Activated CD4-positive, alpha-beta T cell treated with anti-CD3 and anti-CD28 coated beads, Interleukin-2, amount 50 U/mL, for 4 hours (primary cell): ENCODE measurements at regions not wholly inside any gene's neighbourhood (a gene's known extent, or its start where the extent isn't known, plus 50 kb on each side); places are given as distances from the start of the nearest gene placed in this dataset.
"Not testable (repeated sequence)": the region's sequence is repeated elsewhere in the genome, so short reads cannot be mapped to it uniquely, and the experiment has no call there.

Experiments used
- DNase-seq, 2 experiments: peaks; one replicate each; pipeline ENCODE4 v3.0.0-alpha.2; 2020

DNA sequence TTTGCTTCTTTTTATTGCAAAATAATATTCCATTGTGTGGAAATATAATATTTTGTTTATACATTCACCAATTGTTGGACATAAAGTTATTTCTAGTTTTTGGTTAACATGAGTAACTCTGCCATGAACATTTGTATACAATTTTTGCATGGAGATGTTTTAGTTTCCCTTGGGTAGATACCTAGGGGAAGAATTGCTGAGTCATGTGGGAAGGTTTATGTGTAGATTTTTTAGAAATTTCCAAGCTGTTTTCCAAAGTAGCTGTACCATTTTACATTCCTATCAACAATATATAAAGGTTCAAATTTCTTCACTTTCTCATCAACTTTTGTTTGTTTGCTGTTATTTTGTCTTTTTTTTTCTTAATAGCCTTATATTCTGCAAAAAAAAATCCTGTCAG, 664.7 kb upstream of the FBXO33 start:
- DNase-seq: no peak

DNA sequence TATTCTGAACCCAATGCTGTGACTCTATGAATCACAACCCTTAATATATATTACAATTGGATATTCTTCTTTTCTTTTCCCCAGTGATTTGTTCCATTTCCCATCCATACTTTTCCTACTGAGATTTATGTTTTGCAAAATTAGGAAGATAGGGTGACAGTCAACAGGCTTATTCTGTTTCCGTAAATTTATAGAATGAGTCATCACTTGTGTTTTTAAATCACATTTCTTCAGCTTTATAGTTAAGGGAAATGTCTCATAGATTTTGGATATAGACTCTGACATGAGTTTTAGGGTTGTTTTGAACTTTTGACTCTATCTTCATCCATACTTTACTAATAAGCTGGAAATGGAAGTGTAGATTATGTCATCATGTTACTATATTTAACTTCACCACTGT, 661.6 kb upstream of the FBXO33 start:
- DNase-seq: no peak

DNA sequence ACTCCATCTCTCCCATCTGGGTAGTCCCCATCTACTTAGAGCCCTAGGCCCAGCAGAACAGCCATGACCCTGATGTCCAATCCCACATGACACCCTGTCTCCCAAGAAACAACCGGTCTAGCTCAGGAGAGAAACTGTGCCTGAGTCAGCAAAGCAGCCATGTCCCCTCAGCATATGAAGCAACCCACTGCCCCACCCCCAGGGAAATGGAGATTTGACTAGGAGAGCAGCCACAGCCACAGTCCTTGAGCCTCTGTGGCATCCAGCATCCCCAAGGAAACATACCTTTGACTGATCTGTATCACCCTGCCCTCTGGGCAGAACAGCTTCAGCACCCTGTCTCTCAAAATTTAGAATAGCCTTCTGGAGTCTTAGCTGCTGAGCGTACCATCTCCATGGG, 641.9 kb upstream of the FBXO33 start:
- DNase-seq: no peak

DNA sequence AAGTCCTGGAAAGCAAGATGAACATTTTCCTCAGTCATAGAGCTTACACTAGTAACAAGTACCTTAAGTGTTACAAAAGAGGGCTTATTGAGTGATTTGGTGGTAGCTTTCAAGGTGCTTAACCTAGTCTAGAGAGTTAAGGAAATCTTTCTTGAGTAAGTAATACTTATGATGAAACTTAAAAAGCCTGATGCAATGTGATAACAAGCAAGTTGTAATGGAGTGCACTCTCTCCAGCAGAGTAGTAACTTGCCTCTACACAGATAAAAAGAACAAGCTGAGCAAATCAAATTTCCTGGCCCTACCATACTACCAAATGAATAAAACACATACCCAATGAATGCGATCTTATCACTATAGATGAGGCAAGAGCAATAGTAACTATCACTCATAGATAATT, 639.9 kb upstream of the FBXO33 start:
- DNase-seq: no peak

DNA sequence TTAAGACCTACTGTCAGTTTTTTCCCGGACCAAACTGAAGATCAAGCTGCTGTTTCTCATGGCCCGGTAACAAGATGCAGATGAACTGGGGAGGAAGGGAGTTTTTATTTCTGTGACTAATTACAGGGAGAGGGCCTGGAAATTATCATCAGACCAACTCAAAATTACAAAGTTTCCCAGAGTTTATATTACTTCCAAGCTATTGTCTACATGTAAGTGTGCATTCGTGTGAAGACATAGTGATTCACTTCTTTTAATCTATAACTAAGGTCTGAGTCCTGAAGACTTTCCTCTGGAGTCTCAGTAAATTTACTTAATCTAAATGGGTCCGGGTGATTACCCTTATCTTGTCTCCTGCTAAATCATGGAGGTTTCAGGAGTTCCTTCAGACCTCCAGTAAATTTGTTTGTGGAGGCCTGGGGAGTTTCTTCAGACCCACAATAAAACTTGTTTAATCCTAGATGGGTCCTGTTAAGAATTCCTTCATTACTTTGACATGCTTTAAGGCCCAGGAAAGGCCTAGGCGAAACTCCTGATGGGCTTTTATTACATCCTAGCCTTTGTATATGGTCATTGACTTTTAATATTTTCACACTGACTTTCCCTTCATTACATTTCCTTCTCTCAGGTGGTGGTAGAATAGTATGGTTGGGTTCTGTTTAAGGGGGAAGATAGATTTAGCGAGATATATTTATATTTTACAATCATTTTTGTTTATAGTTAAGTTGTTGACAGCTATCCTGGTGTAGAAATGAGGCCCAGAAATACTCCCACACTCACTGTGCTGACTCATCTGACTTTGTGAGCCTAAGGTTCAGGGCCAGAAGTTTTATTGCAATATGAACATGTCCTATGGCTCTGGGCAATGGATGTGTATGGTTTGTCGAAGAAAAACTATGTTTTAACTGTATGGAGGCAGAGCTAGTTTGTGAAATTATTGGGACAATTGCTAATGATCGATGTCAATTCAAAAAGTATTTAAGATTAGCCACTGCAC, 627.0 kb upstream of the FBXO33 start:
- DNase-seq: no peak

DNA sequence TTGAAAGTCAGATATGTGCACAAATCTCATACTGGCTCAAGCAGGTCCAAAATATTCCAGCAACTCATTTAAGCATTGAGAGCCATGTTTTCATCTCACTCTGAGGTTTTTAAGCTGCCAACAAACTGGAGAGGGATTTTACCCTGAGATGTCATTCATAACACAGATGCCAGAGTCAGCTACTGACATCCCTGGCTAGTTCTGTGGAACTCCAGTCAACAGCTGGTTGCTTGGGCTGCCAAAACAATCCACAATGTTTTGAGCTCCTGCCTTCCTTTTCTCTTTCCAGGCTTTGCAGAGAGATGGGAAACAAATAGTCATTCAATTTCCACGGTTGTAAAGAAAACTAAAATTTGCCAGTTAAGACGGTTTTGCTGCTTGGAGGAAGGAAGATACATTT, 621.2 kb upstream of the FBXO33 start:
- DNase-seq: no peak

DNA sequence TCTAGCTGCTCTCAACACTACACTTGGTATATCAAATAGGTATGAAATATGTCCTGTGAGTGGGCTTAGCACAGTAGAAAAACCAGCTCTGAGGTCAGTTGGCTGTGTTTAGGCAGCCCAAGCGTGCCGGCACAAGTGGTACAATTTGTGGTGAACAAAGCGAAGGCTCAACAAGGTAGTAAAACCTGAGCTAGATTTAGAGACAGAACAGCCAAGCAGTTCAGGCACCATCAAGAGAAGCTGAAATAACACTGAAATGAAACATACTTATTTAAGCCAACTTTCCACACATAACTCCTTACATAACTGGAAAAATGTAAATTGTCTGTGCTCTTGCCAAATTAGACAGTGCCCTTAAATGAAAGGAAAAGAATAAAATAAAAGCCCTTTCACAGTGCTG, 596.8 kb upstream of the FBXO33 start:
- DNase-seq: no peak

DNA sequence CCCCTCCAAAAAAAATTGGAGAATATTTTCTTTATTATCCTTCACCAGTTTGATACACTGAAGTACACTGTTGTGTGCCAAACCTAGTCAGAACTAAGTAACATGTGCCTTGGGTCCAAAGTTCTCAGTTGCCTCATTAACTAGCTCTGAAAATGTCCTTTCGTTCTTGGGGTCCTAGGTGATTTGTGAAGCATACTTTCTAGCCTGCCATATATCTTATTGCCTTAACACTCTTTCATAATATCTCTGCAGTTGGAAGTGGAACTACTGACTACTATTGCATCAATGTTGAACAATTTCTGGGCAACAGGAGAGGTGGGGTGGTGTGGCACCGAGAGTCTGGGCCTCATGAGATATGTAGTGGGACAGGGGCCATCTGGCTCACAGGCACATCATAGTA, 592.9 kb upstream of the FBXO33 start:
- no peak for DNase-seq

DNA sequence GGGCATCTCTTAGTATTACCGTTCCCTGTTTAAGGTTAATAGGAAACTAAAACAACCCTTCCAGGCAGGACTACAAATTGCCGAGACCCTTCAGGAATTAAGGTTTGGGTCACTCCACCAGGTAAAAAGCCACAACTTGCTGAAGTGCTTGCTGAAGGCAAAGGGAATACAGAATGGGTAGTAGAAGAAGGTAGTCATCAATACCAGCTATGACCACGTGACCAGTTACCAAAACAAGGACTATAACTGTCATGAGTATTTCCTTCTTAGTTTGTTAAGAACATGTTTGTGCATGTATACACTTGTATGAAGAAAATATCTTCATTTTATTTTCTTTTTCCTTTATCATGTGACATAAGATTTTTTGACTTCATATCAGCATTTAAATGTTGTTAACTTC, 578.7 kb upstream of the FBXO33 start:
- no peak for DNase-seq

DNA sequence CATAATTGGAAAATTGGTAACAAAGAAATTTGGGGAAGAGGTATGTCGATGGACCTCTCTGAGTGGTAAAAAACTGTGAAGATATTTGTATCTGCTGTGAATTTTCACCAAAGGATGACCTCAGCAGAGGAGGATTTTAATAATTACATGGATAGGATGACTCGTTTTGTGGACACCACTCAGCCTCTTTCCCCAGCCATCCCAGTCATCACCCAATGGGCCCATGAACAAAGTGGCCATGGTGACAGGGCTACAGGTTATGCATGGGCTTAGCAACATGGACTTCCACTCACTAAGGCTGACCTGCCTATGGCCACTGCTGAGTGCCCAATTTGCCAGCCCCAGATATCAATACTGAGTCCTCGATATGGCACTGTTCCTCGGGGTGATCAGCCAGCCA, 577.5 kb upstream of the FBXO33 start:
- no peak for DNase-seq

DNA sequence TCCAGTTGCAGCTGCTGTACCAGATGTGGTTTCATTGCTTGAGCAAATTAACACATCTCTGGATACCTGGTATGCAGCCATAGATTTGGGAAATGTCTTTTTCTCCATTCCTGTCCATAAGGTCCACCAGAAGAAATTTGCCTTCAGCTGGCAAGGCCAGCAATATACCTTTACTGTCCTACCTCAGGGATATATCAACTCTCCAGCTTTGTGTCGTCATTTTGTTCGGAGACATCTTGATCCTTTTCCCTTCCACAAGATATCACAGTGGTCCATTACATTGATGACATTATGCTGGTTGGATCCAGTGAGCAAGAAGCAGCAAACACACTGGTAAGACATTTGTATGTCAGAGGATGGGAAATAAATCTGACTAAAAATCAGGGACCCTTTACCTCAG, 576.1 kb upstream of the FBXO33 start:
- not testable (repeated sequence) for DNase-seq

DNA sequence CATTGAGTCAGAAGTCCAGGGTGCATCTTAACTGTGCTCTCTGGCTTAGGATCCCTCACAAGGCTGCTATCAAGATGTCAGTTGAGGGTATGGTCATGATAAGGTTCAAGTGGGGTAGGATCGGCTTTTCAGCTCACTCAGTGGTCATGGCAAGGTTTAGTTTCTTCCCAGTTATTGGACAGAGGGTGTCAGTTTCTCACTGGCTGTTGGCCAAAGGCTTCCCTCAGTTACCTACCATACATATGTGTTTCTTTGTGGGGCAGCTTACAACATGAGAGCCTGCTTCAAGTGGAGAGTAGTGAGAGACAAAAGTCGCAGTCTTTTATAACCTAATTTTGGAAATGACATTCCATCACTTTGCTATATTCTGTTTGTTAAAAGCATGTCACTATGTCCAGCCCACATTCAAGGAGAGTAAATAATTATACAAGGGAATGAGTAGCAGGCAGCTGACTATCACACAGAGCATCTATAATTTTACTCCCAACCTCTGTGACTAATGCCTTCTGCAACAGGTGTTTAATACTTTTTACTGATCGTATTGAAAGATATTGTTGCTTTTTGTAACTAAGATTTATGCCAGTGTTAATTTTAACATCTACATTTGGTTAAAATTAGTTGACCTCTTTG, 572.8 kb upstream of the FBXO33 start:
- DNase-seq: no peak

DNA sequence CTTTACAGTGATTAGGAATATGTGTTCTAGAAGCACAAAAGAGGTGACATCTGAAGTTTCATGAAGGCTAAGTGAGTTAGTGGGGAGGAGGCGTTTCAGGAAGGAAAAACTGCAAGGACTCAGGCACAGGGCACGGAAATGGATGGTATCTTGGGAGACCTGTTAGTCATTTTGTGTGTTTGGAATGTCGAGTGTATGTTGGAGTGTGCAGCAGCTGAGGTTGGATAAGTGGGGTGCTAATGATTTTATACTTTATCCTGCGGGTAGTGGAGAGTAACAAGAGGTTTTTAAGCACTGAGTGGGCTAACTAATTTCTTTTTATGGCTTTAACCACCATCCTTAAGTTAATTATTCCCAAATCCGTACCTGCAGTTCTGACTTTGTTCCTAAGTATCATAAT, 571.5 kb upstream of the FBXO33 start:
- DNase-seq: no peak

DNA sequence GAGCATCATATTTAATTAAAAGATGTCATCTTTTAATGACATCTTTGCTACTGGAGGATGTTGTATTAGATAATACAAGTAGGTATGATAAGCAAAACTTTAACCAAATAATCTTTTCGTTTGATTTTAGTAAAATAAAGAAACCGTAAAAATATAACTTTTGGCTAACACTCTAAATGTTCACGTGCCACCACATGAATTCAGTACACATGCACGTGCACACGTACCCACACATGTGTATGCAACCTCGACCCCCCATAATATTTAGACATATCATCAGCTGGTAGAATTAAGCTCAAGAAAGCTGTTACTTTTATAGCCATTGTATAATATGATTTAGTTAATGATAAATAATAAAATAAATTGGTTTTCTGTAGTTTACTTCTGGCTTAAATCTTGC, 566.6 kb upstream of the FBXO33 start:
- no peak for DNase-seq

DNA sequence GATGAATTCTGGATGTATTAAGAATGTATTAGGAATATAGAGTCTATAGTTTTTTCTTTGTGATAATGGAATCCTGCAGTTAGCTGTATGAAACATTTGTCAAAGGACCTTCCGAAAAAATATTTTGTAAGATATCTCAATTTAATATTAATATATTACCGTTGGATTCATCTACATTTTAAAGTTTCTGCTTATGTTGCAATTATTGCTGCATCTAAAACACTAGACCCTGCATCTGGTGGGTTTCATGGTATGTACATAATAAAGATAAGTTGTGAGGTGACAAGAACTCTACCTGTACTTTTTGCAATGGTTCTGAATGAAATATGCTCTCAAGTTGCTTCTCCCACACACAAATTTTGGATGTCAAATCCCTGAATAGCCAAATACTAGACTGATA, 565.9 kb upstream of the FBXO33 start:
- no peak for DNase-seq

DNA sequence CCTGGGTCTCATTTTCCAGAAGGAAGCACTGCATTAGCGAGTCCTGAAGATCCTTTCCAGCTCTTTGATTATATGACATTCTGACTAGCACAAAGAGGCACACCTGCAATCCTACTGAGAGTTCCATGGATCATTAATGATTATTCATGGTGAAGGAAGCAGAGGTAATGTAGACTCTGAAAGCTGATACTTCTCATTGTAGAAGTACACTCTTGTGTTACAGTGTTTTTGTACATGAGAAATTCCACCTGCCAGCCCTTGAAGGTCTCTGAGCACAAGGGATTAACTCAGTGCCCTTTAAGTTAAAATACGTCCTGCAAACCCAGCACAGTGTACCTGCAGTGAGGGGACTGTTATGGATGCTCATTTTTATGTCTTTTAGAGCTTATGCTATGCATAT, 558.8 kb upstream of the FBXO33 start:
- DNase-seq: no peak

DNA sequence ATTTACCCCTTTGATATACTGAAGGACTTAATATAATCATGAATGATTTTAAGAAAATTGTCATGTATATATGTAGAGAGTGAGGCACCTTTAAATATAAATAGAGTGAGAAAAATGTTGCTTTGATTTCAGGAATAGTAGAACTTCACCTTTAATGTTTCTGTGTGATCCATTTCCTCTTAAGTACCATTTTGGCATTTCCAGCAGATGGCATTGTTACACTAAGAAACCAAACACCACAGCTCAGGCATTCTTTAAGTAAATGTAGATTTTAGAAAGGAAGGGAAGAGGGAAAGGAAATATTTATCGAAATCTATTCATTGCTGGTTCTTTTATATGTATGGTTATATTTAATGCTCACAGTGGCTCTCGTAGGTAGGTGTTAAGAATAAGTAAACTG, 556.7 kb upstream of the FBXO33 start:
- no peak for DNase-seq

DNA sequence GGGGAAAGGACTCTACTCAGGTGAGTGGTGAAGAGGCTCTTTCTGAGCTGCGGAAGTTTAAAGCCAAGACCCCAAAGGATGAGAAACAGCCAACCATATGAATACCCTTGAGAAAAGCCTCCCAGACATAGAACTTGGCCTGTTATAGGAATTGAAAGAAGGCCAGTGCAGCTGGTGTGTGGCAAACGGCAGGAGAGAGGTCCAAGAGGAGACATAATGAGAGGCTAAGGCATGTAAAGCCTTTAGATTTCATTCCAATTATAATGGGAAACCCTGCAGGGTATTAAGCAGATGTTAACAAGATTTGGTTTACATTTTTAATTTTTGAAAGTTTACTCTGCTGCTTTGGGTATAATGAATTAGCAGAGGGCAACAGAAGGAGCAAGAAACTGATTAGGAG, 552.1 kb upstream of the FBXO33 start:
- no peak for DNase-seq

DNA sequence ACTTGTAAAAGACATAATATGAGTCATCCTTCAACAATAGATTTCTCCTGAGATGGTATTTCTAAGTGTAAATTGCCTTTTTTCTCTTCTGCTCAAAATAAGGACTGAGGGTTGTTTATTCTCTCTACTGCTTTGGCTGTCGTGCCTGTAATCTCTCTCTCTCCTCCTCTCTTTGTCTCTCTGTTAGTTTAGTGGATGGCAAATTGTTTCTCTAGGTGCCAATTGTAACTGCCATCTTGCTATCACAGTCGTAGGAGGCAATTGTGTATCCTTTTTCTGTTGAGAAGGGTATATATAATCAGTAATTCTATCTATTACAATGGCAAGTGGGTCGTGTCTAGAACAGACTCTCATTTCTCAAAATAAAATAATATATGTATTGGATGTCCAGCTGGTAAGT, 545.0 kb upstream of the FBXO33 start:
- DNase-seq: no peak

DNA sequence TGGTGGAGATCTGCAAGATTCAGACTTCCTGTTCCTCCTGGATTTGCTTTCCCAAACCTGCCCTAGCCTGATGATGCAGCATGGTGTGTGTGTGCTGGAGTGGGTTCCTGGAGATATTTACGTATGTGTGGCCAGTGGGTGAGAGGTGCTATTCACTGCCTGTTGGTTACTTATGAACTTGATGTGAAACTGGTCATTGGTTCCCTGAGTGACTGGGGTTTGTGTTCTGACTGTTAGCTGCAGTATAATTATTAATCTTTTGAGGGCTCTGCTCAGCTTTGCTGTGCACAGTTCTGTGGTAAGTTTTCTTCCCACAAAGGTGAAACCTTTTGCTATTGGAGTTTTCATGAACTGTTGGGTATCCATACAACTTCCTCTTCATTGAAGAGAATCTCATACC, 541.8 kb upstream of the FBXO33 start:
- DNase-seq: no peak

DNA sequence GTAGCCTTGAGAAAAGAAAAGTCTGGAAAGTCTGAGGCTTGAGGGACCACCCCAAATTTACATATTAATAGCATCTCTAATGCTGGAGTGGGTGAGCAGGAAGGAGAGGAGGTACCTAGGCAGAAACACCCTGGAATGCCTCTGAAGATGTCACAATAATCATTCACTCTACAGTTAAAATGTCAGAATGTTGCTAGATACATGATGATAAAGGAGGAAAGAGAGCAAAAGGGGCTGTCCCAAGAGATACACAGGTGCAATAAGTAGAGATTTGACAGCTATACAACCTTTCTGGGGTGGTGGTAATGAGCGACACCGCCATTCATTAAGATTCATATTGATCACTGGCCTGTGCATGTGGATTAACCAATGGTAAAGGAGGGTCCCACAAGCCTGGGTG, 540.5 kb upstream of the FBXO33 start:
- no peak for DNase-seq

DNA sequence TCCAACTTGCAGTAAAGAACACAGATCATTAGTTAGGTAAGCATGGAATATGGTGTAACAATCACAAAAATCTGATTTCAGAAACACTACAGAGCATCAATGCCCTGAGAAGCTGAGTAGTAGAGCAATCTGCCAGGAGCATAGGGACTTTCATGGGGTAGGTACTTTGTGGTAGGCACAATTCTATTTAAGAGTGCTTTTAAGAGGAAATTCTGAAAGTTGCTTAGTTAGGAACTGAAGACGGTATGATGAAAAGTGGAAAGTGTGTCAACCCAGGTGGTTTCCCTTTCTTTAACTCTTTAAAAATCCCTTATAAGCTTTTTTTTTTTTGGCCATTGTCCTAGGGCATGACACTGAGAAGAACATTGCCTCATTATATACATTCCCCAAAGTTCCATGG, 535.7 kb upstream of the FBXO33 start:
- no peak for DNase-seq

DNA sequence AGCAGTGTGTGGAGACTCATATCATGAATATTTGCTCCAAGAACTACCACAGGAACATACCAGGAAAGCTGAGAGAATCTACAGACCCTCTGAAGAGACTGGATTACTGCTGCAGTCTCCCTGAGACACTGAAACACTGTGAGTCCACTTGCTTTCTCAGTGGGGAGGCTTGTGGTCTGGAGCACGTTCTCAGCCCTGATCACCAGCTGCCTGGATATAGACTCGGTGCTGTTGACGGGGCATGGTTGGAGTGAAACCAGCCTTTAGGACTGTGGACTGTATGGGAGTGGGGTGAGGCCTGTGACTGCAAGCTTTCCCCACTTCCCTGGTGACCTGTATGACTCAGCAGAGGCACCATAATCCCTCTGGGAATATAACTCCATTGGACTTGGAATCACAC, 525.8 kb upstream of the FBXO33 start:
- DNase-seq: no peak

DNA sequence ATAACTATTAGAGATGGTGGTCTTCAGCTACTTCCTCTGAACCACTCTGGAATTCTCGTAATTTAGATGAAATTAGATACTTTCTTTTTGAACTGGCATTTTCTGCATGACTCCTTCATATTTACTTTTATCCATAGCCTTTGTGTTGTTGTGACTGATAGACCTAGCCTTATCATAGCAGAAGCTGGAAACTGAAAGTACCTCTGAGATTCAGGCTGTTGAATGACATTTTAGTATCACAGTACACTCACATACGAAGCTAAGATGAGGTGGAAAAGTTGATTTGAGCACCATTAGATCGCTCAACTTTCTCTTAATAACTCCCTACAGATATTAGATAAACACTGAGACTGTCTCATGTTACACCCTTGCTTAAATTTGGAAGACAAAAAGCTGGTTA, 525.1 kb upstream of the FBXO33 start:
- DNase-seq: no peak

DNA sequence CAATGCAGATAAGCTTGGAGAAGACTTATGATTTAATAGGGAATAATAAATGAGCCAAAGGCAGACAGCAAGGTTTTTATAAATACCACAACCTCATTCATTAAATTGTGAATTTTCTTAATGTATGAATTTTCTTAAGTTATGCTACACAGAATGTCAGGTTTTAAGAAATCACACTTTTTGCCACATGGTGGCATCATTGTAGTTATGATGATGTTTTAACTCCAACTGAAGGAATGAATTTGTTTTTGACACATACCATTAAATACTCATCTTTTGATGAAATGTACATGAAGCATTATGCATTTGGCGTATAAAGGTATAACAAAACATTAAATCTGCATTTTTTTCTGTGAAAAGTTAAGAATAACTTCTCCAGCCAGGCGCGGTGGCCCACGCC, 524.1 kb upstream of the FBXO33 start:
- no peak for DNase-seq
